Upper lobe of left lung (tissue), 4 donors: ENCODE measurements at regions not wholly inside any gene's neighbourhood (a gene's known extent, or its start where the extent isn't known, plus 50 kb on each side); places are given as distances from the start of the nearest gene placed in this dataset.

Experiments
- EP300 ChIP-seq, 4 donors: sonication (generic); formaldehyde crosslinking; IDR thresholded peaks; one replicate each; pipeline ENCODE4 v1.5.1; 2017; ENCODE audit warnings: antibody characterized with exemption in 4 of 4, control low read depth in 2 of 4
- TF ChIP-seq, protein P1 (sequence below), 6 experiments: fragments of 450-650 bp in 4 of 6; fragments of 200-600 bp in 2 of 6; sonication (generic) in 2 of 6; IDR thresholded peaks; one replicate each; pipeline ENCODE4 v1.5.1; 2016 to 2019; ENCODE audit warnings: antibody characterized with exemption in 6 of 6

DNA sequence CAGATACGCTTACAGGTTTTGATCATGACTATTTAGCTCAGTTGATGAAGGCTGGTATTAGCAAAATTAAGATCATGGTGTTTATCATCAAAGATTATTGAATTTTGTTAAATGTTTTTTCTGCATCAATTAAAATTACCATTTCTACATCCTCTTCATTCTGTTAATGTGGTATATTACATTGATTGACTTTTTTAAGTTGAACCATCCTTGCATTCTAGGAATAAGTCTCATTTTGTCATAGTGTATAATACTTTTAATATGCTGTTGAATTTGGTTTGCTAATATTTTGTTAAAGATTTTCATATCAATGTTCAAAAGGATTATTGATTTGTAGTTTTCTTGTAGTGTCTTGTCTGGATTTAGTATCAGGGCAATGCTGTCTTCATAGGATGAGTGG is 142.4 kb downstream of the LYPLAL1 start:
- TF ChIP-seq, protein P1, sequence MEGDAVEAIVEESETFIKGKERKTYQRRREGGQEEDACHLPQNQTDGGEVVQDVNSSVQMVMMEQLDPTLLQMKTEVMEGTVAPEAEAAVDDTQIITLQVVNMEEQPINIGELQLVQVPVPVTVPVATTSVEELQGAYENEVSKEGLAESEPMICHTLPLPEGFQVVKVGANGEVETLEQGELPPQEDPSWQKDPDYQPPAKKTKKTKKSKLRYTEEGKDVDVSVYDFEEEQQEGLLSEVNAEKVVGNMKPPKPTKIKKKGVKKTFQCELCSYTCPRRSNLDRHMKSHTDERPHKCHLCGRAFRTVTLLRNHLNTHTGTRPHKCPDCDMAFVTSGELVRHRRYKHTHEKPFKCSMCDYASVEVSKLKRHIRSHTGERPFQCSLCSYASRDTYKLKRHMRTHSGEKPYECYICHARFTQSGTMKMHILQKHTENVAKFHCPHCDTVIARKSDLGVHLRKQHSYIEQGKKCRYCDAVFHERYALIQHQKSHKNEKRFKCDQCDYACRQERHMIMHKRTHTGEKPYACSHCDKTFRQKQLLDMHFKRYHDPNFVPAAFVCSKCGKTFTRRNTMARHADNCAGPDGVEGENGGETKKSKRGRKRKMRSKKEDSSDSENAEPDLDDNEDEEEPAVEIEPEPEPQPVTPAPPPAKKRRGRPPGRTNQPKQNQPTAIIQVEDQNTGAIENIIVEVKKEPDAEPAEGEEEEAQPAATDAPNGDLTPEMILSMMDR (IDR thresholded peaks at IDR 0.05) = no peak
- TF ChIP-seq EP300 (IDR thresholded peaks at IDR 0.05) = no peak
